ENCODE measurements at regions not wholly inside any gene's neighbourhood (a gene's known extent, or its start where the extent isn't known, plus 50 kb on each side); places are given as distances from the start of the nearest gene placed in this dataset.

GRCh38 chr2:185510060-185510459, 228.5 kb upstream of the FSIP2 start:
- no peak overlapping the region for H3K4me3 ChIP-seq (ENCODE audit: low read depth in 2 of 2, low read length in 2 of 2)
- no peaks in the 10 kb centered on the region for H3K4me1 ChIP-seq (ENCODE audit: control insufficient read depth, insufficient read depth, low read length)
- ATAC-seq (no peak), DNase-seq (ENCODE audit: low read depth, low spot score) (no peak)
- no peak overlapping the region for H3K27ac ChIP-seq (ENCODE audit: low read length)
- intact Hi-C loops (cut with micrococcal nuclease; ENCODE audit: unreplicated experiment) (no loop called here), in situ Hi-C loops (cut with HindIII; ENCODE audit: low pct_unique_long_range_greater_than_20kb, low sequenced_read_pairs) (no loop called here)
- ChIA-PET CTCF (no interaction called here), POLR2A (no interaction called here)
- H3K27me3 ChIP-seq (ENCODE audit: control insufficient read depth, insufficient read depth, low read length), result no peaks in the 10 kb centered on the region
- peaks cover 47% of the 10 kb centered on the region for H3K9me3 ChIP-seq (ENCODE audit: control insufficient read depth, insufficient read depth, low read depth, low read length)
- TF ChIP-seq SIN3A (IDR thresholded peaks at IDR 0.05; ENCODE audit: borderline replicate concordance, insufficient read depth, low read depth, low read length) (no peak), POLR2AphosphoS5 (IDR thresholded peaks at IDR 0.05; ENCODE audit: low read depth, low read length) (no peak), TCF7L2 (IDR thresholded peaks at IDR 0.05; ENCODE audit: low read depth, low read length) (no peak), CTCF (IDR thresholded peaks at IDR 0.05) (no peak)
- TF ChIP-seq, protein P1, sequence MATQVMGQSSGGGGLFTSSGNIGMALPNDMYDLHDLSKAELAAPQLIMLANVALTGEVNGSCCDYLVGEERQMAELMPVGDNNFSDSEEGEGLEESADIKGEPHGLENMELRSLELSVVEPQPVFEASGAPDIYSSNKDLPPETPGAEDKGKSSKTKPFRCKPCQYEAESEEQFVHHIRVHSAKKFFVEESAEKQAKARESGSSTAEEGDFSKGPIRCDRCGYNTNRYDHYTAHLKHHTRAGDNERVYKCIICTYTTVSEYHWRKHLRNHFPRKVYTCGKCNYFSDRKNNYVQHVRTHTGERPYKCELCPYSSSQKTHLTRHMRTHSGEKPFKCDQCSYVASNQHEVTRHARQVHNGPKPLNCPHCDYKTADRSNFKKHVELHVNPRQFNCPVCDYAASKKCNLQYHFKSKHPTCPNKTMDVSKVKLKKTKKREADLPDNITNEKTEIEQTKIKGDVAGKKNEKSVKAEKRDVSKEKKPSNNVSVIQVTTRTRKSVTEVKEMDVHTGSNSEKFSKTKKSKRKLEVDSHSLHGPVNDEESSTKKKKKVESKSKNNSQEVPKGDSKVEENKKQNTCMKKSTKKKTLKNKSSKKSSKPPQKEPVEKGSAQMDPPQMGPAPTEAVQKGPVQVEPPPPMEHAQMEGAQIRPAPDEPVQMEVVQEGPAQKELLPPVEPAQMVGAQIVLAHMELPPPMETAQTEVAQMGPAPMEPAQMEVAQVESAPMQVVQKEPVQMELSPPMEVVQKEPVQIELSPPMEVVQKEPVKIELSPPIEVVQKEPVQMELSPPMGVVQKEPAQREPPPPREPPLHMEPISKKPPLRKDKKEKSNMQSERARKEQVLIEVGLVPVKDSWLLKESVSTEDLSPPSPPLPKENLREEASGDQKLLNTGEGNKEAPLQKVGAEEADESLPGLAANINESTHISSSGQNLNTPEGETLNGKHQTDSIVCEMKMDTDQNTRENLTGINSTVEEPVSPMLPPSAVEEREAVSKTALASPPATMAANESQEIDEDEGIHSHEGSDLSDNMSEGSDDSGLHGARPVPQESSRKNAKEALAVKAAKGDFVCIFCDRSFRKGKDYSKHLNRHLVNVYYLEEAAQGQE (IDR thresholded peaks at IDR 0.05; ENCODE audit: insufficient read depth in 1 of 2, low read depth in 2 of 2, low read length in 1 of 2), result no peak
- no TSS peak for BruUV-seq (replicated peaks)
- H3K36me3 ChIP-seq (ENCODE audit: control insufficient read depth, insufficient read depth, low read length), result no peaks in the 10 kb centered on the region

- TF ChIP-seq POLR2AphosphoS5 (IDR thresholded peaks at IDR 0.05; ENCODE audit: low read depth, low read length), result no peak
- no peak for TF ChIP-seq CTCF (IDR thresholded peaks at IDR 0.05)
- TF ChIP-seq TCF7L2 (IDR thresholded peaks at IDR 0.05; ENCODE audit: low read depth, low read length), result no peak
- TF ChIP-seq, protein P1 (IDR thresholded peaks at IDR 0.05; ENCODE audit: insufficient read depth in 1 of 2, low read depth in 2 of 2, low read length in 1 of 2), result no peak
- H3K36me3 ChIP-seq (ENCODE audit: control insufficient read depth, insufficient read depth, low read length), result no peaks in the 10 kb centered on the region
These were observed 226.7 kb upstream of the FSIP2 start for GRCh38 chr2:185511925-185512324.

More at GRCh38 chr2:185511925-185512324, 226.7 kb upstream of the FSIP2 start:
- BruUV-seq (replicated peaks), result no TSS peak
- H3K27me3 ChIP-seq (ENCODE audit: control insufficient read depth, insufficient read depth, low read length), result no peaks in the 10 kb centered on the region
- intact Hi-C loops (cut with micrococcal nuclease; ENCODE audit: unreplicated experiment) (no loop called here), in situ Hi-C loops (cut with HindIII; ENCODE audit: low pct_unique_long_range_greater_than_20kb, low sequenced_read_pairs) (no loop called here)
- H3K4me3 ChIP-seq (ENCODE audit: low read depth in 2 of 2, low read length in 2 of 2), result no peak overlapping the region
- no peak overlapping the region for H3K27ac ChIP-seq (ENCODE audit: low read length)
- H3K9me3 ChIP-seq (ENCODE audit: control insufficient read depth, insufficient read depth, low read depth, low read length), result peaks cover 42% of the 10 kb centered on the region
- no peaks in the 10 kb centered on the region for H3K4me1 ChIP-seq (ENCODE audit: control insufficient read depth, insufficient read depth, low read length)
- ChIA-PET CTCF (no interaction called here), POLR2A (no interaction called here)
- DNase-seq (ENCODE audit: low read depth, low spot score) (no peak), ATAC-seq (no peak)

Data from Panc1 (cell line).